GM12891 (cell line): ENCODE measurements at regions not wholly inside any gene's neighbourhood (a gene's known extent, or its start where the extent isn't known, plus 50 kb on each side); places are given as distances from the start of the nearest gene placed in this dataset.

Experiments
- POLR2A ChIP-seq: IDR thresholded peaks from 2 replicates; pipeline ENCODE4 v1.6.1; 2011; ENCODE audit warnings: low read depth, low read length, control low read depth
- POLR2AphosphoS5 ChIP-seq: IDR thresholded peaks from 2 replicates; pipeline ENCODE4 v1.6.1; 2011; ENCODE audit warnings: low read depth, low read length, control low read depth

GRCh38 chr5:9920697-9921096, 290.5 kb upstream of the TAS2R1 start:
- TF ChIP-seq POLR2A, result no peak
- TF ChIP-seq POLR2AphosphoS5, result no peak
